SK-N-MC (cell line): ENCODE measurements at regions not wholly inside any gene's neighbourhood (a gene's known extent, or its start where the extent isn't known, plus 50 kb on each side); places are given as distances from the start of the nearest gene placed in this dataset.

Source experiments
- EZH2 ChIP-seq: fragments of 200-600 bp; sonication (generic); IDR thresholded peaks from one replicate; pipeline ENCODE4 v1.6.1; 2017; ENCODE audit warnings: antibody characterized with exemption
- FOXP2 ChIP-seq: optimal IDR thresholded peaks from 2 replicates; pipeline ENCODE3; 2011; ENCODE audit warnings: mild to moderate bottlenecking, moderate library complexity; ENCODE audit not compliant: insufficient read depth; ENCODE audit errors: extremely low read length, control extremely low read depth
- POLR2AphosphoS5 ChIP-seq: IDR thresholded peaks from 2 replicates; pipeline ENCODE4 v1.6.1; 2012; ENCODE audit warnings: mild to moderate bottlenecking, low read depth, low read length, borderline replicate concordance

DNA sequence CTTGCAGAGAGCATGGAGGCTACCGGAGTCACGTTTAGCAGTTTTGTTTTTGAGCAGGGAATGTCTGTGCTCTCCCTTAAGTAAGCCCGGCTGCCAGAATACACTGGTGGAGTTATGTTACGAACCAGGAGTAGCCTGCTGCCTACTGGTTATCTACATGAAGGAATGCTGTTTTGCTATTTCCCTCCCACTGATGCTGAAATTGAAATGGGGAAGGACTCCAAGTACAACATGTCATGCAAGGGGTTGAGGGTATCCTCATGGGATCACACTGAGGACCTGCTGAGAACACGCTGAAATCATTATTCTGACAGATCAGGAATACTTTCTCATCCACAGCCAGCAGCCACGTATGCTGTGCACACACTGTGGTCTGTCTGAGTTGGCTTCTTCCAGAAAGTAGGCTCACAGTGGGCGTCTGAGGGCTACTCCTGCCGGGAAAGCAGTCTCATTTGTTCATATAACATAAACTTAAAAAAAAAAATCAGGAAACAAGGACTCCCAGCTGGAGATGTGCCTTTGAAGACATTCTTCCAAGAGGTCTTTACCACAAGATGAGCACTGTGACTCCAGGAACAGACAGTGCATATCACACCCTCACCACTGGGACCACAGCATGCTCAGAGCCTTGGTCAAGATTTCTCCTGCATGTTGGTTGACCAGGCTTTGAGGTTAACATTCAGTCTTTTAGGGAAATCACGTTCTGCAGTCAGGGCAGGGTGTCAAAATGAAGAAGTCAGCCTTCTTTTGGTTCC, 300.4 kb upstream of the RASGRP1 start:
- no peak for TF ChIP-seq POLR2AphosphoS5
- TF ChIP-seq EZH2, result no peak
- TF ChIP-seq FOXP2, result no peak
